ENCODE measurements at regions not wholly inside any gene's neighbourhood (a gene's known extent, or its start where the extent isn't known, plus 50 kb on each side); places are given as distances from the start of the nearest gene placed in this dataset.
A peak's percentile ranks its signal among the peaks of the same experiment; 100 is the strongest.

- Histone ChIP-seq H4K8ac (ENCODE audit: low read length) (no peak overlapping the region), H2BK15ac (ENCODE audit: low read depth, poor library complexity, severe bottlenecking) (no peak overlapping the region), H3K4me1 (ENCODE audit: control insufficient read depth, insufficient read depth, low read depth, low read length) (no peaks in the 10 kb centered on the region), H2BK5ac (ENCODE audit: low read depth, low read length, poor library complexity, severe bottlenecking) (no peak overlapping the region), H3K27ac (ENCODE audit: low read length, poor library complexity, severe bottlenecking) (no peak overlapping the region), H3K4me2 (ENCODE audit: low read length, poor library complexity, severe bottlenecking) (no peak overlapping the region), H3K4ac (ENCODE audit: low read depth in 1 of 2, low read length in 2 of 2) (no peak overlapping the region), H3K14ac (ENCODE audit: low read length in 2 of 2) (no peak overlapping the region), H3K9me3 (ENCODE audit: control insufficient read depth, low read length) (peaks cover 6% of the 10 kb centered on the region), H3K79me1 (replicated peaks; ENCODE audit: low read length, poor library complexity, severe bottlenecking) (no peaks in the 10 kb centered on the region), H3K4me3 (ENCODE audit: insufficient read depth in 1 of 2, low read depth in 1 of 2, low read length in 2 of 2) (no peak overlapping the region), H2BK12ac (ENCODE audit: low read length in 2 of 2) (no peak overlapping the region), H3K23ac (ENCODE audit: low read length in 2 of 2) (no peak overlapping the region), H3K27me3 (ENCODE audit: control insufficient read depth in 1 of 2, insufficient read depth in 1 of 2, low read length in 2 of 2) (no peaks in the 10 kb centered on the region), H2AK5ac (ENCODE audit: low read length, severe bottlenecking) (no peak overlapping the region), H3K9ac (ENCODE audit: low read length) (no peak overlapping the region), H2AFZ (ENCODE audit: low read depth, low read length) (no peak overlapping the region), H3K18ac (ENCODE audit: low read depth in 1 of 2, low read length in 2 of 2) (no peak overlapping the region), H4K91ac (ENCODE audit: low read length) (no peak overlapping the region), H2BK120ac (ENCODE audit: low read depth, low read length) (no peak overlapping the region), H3K36me3 (ENCODE audit: control insufficient read depth in 1 of 2, insufficient read depth in 2 of 2, low read depth in 1 of 2, low read length in 2 of 2) (no peaks in the 10 kb centered on the region)
- no peak for DNase-seq
- 88% methylated on average over 8 of the region's 8 CpGs for WGBS
Measured at GRCh38 chr6:8361259-8361658, 74.1 kb downstream of the SLC35B3 start.

- Histone ChIP-seq H3K9me3 (ENCODE audit: control insufficient read depth, low read length) (no peaks in the 10 kb centered on the region), H2BK5ac (ENCODE audit: low read depth, low read length, poor library complexity, severe bottlenecking) (no peak overlapping the region), H3K27ac (ENCODE audit: low read length, poor library complexity, severe bottlenecking) (no peak overlapping the region), H3K23ac (ENCODE audit: low read length in 2 of 2) (no peak overlapping the region), H2BK15ac (ENCODE audit: low read depth, poor library complexity, severe bottlenecking) (no peak overlapping the region), H3K4ac (ENCODE audit: low read depth in 1 of 2, low read length in 2 of 2) (no peak overlapping the region), H3K4me1 (ENCODE audit: control insufficient read depth, insufficient read depth, low read depth, low read length) (no peaks in the 10 kb centered on the region), H3K36me3 (ENCODE audit: control insufficient read depth in 1 of 2, insufficient read depth in 2 of 2, low read depth in 1 of 2, low read length in 2 of 2) (no peaks in the 10 kb centered on the region), H2BK12ac (ENCODE audit: low read length in 2 of 2) (no peak overlapping the region), H3K79me1 (replicated peaks; ENCODE audit: low read length, poor library complexity, severe bottlenecking) (no peaks in the 10 kb centered on the region), H4K8ac (ENCODE audit: low read length) (no peak overlapping the region), H3K4me3 (ENCODE audit: insufficient read depth in 1 of 2, low read depth in 1 of 2, low read length in 2 of 2) (no peak overlapping the region), H3K9ac (ENCODE audit: low read length) (no peak overlapping the region), H3K14ac (ENCODE audit: low read length in 2 of 2) (peak overlapping the region in 1 of 2 experiments; percentile 20), H4K91ac (ENCODE audit: low read length) (no peak overlapping the region), H3K27me3 (ENCODE audit: control insufficient read depth in 1 of 2, insufficient read depth in 1 of 2, low read length in 2 of 2) (no peaks in the 10 kb centered on the region), H2AFZ (ENCODE audit: low read depth, low read length) (no peak overlapping the region), H2BK120ac (ENCODE audit: low read depth, low read length) (no peak overlapping the region), H3K4me2 (ENCODE audit: low read length, poor library complexity, severe bottlenecking) (no peak overlapping the region), H3K18ac (ENCODE audit: low read depth in 1 of 2, low read length in 2 of 2) (no peak overlapping the region), H2AK5ac (ENCODE audit: low read length, severe bottlenecking) (no peak overlapping the region)
- WGBS, result 52% methylated on average over 4 of the region's 4 CpGs
- DNase-seq, result no peak
Measured at GRCh38 chr6:8352966-8353340, 82.4 kb downstream of the SLC35B3 start.

GRCh38 chr6:8352335-8352965 lies 82.9 kb downstream of the SLC35B3 start:
- DNase-seq, result no peak
- no peak overlapping the region for H4K8ac ChIP-seq (ENCODE audit: low read length)
- no peaks in the 10 kb centered on the region for H3K36me3 ChIP-seq (ENCODE audit: control insufficient read depth in 1 of 2, insufficient read depth in 2 of 2, low read depth in 1 of 2, low read length in 2 of 2)
- H3K27me3 ChIP-seq (ENCODE audit: control insufficient read depth in 1 of 2, insufficient read depth in 1 of 2, low read length in 2 of 2), result no peaks in the 10 kb centered on the region
- no peak overlapping the region for H3K27ac ChIP-seq (ENCODE audit: low read length, poor library complexity, severe bottlenecking)
- H2BK120ac ChIP-seq (ENCODE audit: low read depth, low read length), result no peak overlapping the region
- 100% methylated on average over 1 of the region's 1 CpG for WGBS
- no peak overlapping the region for H2BK15ac ChIP-seq (ENCODE audit: low read depth, poor library complexity, severe bottlenecking)
- no peak overlapping the region for H4K91ac ChIP-seq (ENCODE audit: low read length)
- no peaks in the 10 kb centered on the region for H3K9me3 ChIP-seq (ENCODE audit: control insufficient read depth, low read length)
- no peak overlapping the region for H3K4me3 ChIP-seq (ENCODE audit: insufficient read depth in 1 of 2, low read depth in 1 of 2, low read length in 2 of 2)
- H3K4me2 ChIP-seq (ENCODE audit: low read length, poor library complexity, severe bottlenecking), result no peak overlapping the region
- no peaks in the 10 kb centered on the region for H3K4me1 ChIP-seq (ENCODE audit: control insufficient read depth, insufficient read depth, low read depth, low read length)
- no peak overlapping the region for H3K18ac ChIP-seq (ENCODE audit: low read depth in 1 of 2, low read length in 2 of 2)
- H3K4ac ChIP-seq (ENCODE audit: low read depth in 1 of 2, low read length in 2 of 2), result no peak overlapping the region
- H3K14ac ChIP-seq (ENCODE audit: low read length in 2 of 2), result no peak overlapping the region
- no peak overlapping the region for H3K23ac ChIP-seq (ENCODE audit: low read length in 2 of 2)
- no peak overlapping the region for H2BK5ac ChIP-seq (ENCODE audit: low read depth, low read length, poor library complexity, severe bottlenecking)
- no peak overlapping the region for H2AK5ac ChIP-seq (ENCODE audit: low read length, severe bottlenecking)
- no peaks in the 10 kb centered on the region for H3K79me1 ChIP-seq (replicated peaks; ENCODE audit: low read length, poor library complexity, severe bottlenecking)
- H3K9ac ChIP-seq (ENCODE audit: low read length), result no peak overlapping the region
- H2AFZ ChIP-seq (ENCODE audit: low read depth, low read length), result no peak overlapping the region
- no peak overlapping the region for H2BK12ac ChIP-seq (ENCODE audit: low read length in 2 of 2)

GRCh38 chr6:8343600-8343999 lies 91.7 kb downstream of the SLC35B3 start:
- H3K18ac ChIP-seq (ENCODE audit: low read depth in 1 of 2, low read length in 2 of 2), result no peak overlapping the region
- H3K14ac ChIP-seq (ENCODE audit: low read length in 2 of 2), result no peak overlapping the region
- H3K9ac ChIP-seq (ENCODE audit: low read length), result no peak overlapping the region
- H3K27ac ChIP-seq (ENCODE audit: low read length, poor library complexity, severe bottlenecking), result no peak overlapping the region
- no peak overlapping the region for H2BK120ac ChIP-seq (ENCODE audit: low read depth, low read length)
- H3K4me2 ChIP-seq (ENCODE audit: low read length, poor library complexity, severe bottlenecking), result no peak overlapping the region
- H3K27me3 ChIP-seq (ENCODE audit: control insufficient read depth in 1 of 2, insufficient read depth in 1 of 2, low read length in 2 of 2), result no peaks in the 10 kb centered on the region
- no peaks in the 10 kb centered on the region for H3K79me1 ChIP-seq (replicated peaks; ENCODE audit: low read length, poor library complexity, severe bottlenecking)
- H2BK15ac ChIP-seq (ENCODE audit: low read depth, poor library complexity, severe bottlenecking), result no peak overlapping the region
- H3K4me1 ChIP-seq (ENCODE audit: control insufficient read depth, insufficient read depth, low read depth, low read length), result no peaks in the 10 kb centered on the region
- H3K4me3 ChIP-seq (ENCODE audit: insufficient read depth in 1 of 2, low read depth in 1 of 2, low read length in 2 of 2), result no peak overlapping the region
- no peak overlapping the region for H2BK5ac ChIP-seq (ENCODE audit: low read depth, low read length, poor library complexity, severe bottlenecking)
- no peaks in the 10 kb centered on the region for H3K36me3 ChIP-seq (ENCODE audit: control insufficient read depth in 1 of 2, insufficient read depth in 2 of 2, low read depth in 1 of 2, low read length in 2 of 2)
- no peak overlapping the region for H4K8ac ChIP-seq (ENCODE audit: low read length)
- 36% methylated on average over 1 of the region's 3 CpGs for WGBS
- DNase-seq, result no peak
- H2BK12ac ChIP-seq (ENCODE audit: low read length in 2 of 2), result no peak overlapping the region
- no peak overlapping the region for H2AK5ac ChIP-seq (ENCODE audit: low read length, severe bottlenecking)
- no peak overlapping the region for H2AFZ ChIP-seq (ENCODE audit: low read depth, low read length)
- no peak overlapping the region for H3K23ac ChIP-seq (ENCODE audit: low read length in 2 of 2)
- H4K91ac ChIP-seq (ENCODE audit: low read length), result no peak overlapping the region
- H3K4ac ChIP-seq (ENCODE audit: low read depth in 1 of 2, low read length in 2 of 2), result no peak overlapping the region
- H3K9me3 ChIP-seq (ENCODE audit: control insufficient read depth, low read length), result no peaks in the 10 kb centered on the region

Measured in mesenchymal stem cell (in vitro differentiated cells and primary cell).